SJCRH30 (cell line): ENCODE measurements at regions not wholly inside any gene's neighbourhood (a gene's known extent, or its start where the extent isn't known, plus 50 kb on each side); places are given as distances from the start of the nearest gene placed in this dataset.
A peak's percentile ranks its signal among the peaks of the same experiment; 100 is the strongest.

Experiments
- DNase-seq, 2 experiments: peaks; one replicate each; pipeline ENCODE4 v3.0.0-alpha.2; 2015 to 2020
- H3K27ac ChIP-seq: fragments of 250-450 bp; sonication (Bioruptor Pico); 2 replicates; pipeline ENCODE4 v1.5.1; 2020; ENCODE audit warnings: mild to moderate bottlenecking, moderate library complexity
- H3K27me3 ChIP-seq: fragments of 250-450 bp; sonication (Bioruptor Pico); 2 replicates; pipeline ENCODE4 v1.5.1; 2020; ENCODE audit warnings: mild to moderate bottlenecking, moderate library complexity
- H3K36me3 ChIP-seq: fragments of 250-450 bp; sonication (Bioruptor Pico); 2 replicates; pipeline ENCODE4 v1.5.1; 2020; ENCODE audit warnings: mild to moderate bottlenecking, moderate library complexity
- H3K4me1 ChIP-seq: fragments of 250-450 bp; sonication (Bioruptor Pico); 2 replicates; pipeline ENCODE4 v1.5.1; 2020; ENCODE audit warnings: mild to moderate bottlenecking, moderate library complexity
- H3K4me3 ChIP-seq: fragments of 250-450 bp; sonication (Bioruptor Pico); 2 replicates; pipeline ENCODE4 v1.5.1; 2020; ENCODE audit warnings: mild to moderate bottlenecking, moderate library complexity
- H3K9me3 ChIP-seq: fragments of 250-450 bp; sonication (Bioruptor Pico); replicated peaks from 2 replicates; pipeline ENCODE4 v1.5.1; 2020; ENCODE audit warnings: mild to moderate bottlenecking, moderate library complexity

DNA sequence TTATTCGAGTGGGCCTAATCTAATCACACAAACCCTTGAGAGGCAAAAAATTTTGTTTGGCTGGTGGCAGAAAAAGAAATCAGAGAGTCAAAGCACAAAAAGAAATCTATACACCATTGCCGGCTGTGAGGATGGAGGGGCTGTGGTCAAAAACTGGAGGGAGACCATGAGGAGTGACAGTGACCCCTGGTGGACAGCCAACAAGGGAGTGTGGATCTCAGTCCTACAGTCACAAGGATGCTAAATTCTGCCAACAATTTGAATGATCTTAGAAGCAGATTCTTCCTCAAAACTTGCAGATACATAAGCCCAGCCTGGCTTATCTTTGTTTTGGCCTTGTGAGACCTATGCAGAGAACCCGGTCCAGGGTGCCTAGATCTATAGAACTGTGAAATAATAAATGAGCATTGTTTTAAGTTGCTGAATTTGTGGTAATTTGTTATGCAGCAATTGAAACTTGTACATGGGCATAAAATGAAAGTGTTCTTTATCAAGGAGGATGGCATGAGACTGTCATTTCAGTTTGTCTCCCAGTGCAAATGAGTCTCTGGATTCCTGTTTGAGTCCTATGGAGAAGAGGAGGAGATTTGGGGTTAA lies 103.0 kb upstream of the ARHGEF26 start:
- H3K27ac ChIP-seq: no peak overlapping the region
- no peaks in the 10 kb centered on the region for H3K4me1 ChIP-seq
- H3K36me3 ChIP-seq: no peaks in the 10 kb centered on the region
- H3K27me3 ChIP-seq: no peaks in the 10 kb centered on the region
- H3K4me3 ChIP-seq: no peak overlapping the region
- DNase-seq: peak; percentile 57 to 79
- H3K9me3 ChIP-seq: no peaks in the 10 kb centered on the region

DNA sequence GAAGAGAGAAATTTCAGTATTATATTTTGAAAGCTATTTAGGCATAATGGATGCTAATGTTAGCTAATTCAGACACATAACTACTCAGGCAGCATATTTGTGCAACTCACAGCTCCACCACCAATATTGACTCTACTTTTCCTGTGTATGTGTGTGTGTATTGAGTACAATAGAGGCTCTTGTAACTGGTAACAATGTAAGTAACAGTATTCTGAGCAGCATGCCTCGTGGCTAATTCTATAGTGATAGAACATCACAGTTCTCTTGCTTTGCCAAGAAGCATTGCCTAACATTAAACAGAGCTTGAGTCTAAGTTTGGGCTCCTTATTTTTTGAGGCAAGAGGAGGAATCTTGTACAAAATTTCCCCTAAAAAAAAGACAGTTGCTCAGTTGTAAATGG lies 98.6 kb upstream of the ARHGEF26 start:
- DNase-seq: no peak
- H3K27me3 ChIP-seq: no peaks in the 10 kb centered on the region
- no peak overlapping the region for H3K4me3 ChIP-seq
- H3K27ac ChIP-seq: no peak overlapping the region
- H3K36me3 ChIP-seq: no peaks in the 10 kb centered on the region
- H3K4me1 ChIP-seq: no peaks in the 10 kb centered on the region
- no peaks in the 10 kb centered on the region for H3K9me3 ChIP-seq

DNA sequence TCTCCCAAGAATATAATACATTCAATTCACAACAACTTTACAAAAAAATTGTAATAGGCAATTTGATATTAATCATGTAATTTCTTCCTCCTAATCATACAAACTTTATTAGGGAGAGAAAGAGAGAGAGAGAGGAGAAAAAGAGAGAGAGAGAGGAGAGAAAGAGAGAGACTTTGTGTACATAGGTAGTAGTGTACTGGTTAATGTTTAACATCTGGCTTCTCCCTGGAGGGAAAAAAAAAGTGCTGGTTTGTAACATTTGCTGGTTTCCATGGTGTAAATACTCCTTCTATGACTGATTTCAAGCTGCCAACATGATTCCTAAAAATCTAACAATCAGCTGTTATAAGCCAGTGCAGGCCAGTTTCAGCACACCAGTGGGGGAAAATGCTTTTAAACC lies 98.0 kb upstream of the ARHGEF26 start:
- Histone ChIP-seq H3K4me3 (no peak overlapping the region), H3K27ac (no peak overlapping the region), H3K4me1 (no peaks in the 10 kb centered on the region), H3K9me3 (no peaks in the 10 kb centered on the region), H3K27me3 (no peaks in the 10 kb centered on the region), H3K36me3 (no peaks in the 10 kb centered on the region)
- DNase-seq: no peak

DNA sequence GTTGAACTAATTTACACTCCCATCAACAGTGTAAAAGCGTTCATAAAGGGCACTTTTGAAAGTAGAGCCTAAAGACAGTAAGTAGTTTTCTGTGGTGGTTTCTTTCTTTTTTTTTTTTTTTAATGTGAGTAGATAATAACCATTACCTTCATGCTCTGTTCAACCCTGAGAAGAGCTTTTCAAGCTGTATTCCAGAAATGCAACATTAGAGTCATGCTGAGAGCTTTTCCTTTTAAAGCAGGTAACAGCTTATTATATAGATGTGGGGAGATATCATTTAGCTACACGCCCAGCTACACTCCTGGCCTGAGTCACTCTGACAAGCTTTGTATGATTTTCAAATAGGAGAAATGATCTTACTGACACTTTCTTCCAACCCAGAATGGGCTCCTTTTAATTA lies 96.2 kb upstream of the ARHGEF26 start:
- Histone ChIP-seq H3K27me3 (no peaks in the 10 kb centered on the region), H3K27ac (no peak overlapping the region), H3K4me3 (no peak overlapping the region), H3K4me1 (no peaks in the 10 kb centered on the region), H3K9me3 (no peaks in the 10 kb centered on the region), H3K36me3 (no peaks in the 10 kb centered on the region)
- DNase-seq: no peak

GRCh38 chr3:154029926-154030325 lies 91.3 kb upstream of the ARHGEF26 start:
- H3K4me1 ChIP-seq: no peaks in the 10 kb centered on the region
- no peaks in the 10 kb centered on the region for H3K36me3 ChIP-seq
- no peak overlapping the region for H3K4me3 ChIP-seq
- DNase-seq: no peak
- no peaks in the 10 kb centered on the region for H3K9me3 ChIP-seq
- no peaks in the 10 kb centered on the region for H3K27me3 ChIP-seq
- H3K27ac ChIP-seq: no peak overlapping the region

- Histone ChIP-seq H3K27ac (no peak overlapping the region), H3K4me3 (no peak overlapping the region), H3K4me1 (no peaks in the 10 kb centered on the region), H3K36me3 (no peaks in the 10 kb centered on the region), H3K9me3 (no peaks in the 10 kb centered on the region), H3K27me3 (no peaks in the 10 kb centered on the region)
- DNase-seq: no peak
These were observed 86.3 kb upstream of the ARHGEF26 start for GRCh38 chr3:154034797-154035330.

GRCh38 chr3:154040283-154040682 lies 80.9 kb upstream of the ARHGEF26 start:
- peak in 1 of 2 experiments; percentile 34 for DNase-seq
- Histone ChIP-seq H3K27ac (no peak overlapping the region), H3K4me1 (no peaks in the 10 kb centered on the region), H3K4me3 (no peak overlapping the region), H3K9me3 (no peaks in the 10 kb centered on the region), H3K27me3 (no peaks in the 10 kb centered on the region), H3K36me3 (no peaks in the 10 kb centered on the region)

DNA sequence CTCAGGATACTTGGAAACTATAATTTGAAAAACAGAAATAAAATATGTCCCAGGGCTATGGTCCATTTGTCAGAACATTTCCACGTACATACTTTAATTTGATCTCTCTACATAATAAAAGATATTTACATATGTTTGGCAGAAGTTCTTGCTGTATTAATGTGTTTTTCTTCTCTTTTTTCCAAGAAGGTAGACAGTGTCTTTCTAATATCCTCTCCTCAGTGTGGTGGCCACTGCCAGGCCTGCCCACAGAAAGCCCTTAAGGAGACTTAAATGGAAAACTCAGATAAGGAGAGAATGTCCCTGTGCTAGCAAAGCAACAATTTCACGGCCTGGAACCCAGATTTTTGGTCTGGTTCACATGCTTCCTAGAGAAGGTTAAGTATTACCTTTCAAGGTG lies 76.5 kb upstream of the ARHGEF26 start:
- DNase-seq: no peak
- H3K27ac ChIP-seq: no peak overlapping the region
- H3K27me3 ChIP-seq: no peaks in the 10 kb centered on the region

GRCh38 chr3:154050216-154050615 lies 71.0 kb upstream of the ARHGEF26 start:
- DNase-seq: no peak
- H3K4me1 ChIP-seq: no peaks in the 10 kb centered on the region
- H3K9me3 ChIP-seq: no peaks in the 10 kb centered on the region
- H3K4me3 ChIP-seq: no peak overlapping the region
- no peaks in the 10 kb centered on the region for H3K27me3 ChIP-seq
- H3K27ac ChIP-seq: no peak overlapping the region
- H3K36me3 ChIP-seq: no peaks in the 10 kb centered on the region

More for the DNA sequence above, 76.5 kb upstream of the ARHGEF26 start:
- no peaks in the 10 kb centered on the region for H3K9me3 ChIP-seq
- H3K4me1 ChIP-seq: no peaks in the 10 kb centered on the region
- H3K36me3 ChIP-seq: no peaks in the 10 kb centered on the region
- H3K4me3 ChIP-seq: no peak overlapping the region

DNA sequence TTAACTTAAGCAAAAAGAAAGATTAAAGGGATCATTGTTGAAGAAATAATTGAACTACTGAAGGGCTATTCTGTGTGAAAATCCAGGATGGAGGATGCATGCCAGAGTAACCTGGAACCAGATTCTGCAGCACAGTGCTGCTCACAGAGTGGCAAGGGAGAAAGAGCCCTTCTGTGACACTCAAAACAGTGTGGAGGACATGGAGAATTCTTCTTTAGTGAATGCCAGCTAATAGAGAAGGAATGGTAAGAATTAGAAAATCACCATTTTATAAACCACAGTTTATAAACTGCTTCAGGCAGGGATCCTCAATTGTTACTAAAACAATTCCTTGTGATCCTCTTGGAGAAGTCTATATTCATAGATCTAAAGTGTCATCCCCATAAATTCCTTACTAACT lies 70.4 kb upstream of the ARHGEF26 start:
- Histone ChIP-seq H3K36me3 (no peaks in the 10 kb centered on the region), H3K4me1 (no peaks in the 10 kb centered on the region), H3K4me3 (no peak overlapping the region), H3K9me3 (no peaks in the 10 kb centered on the region), H3K27me3 (no peaks in the 10 kb centered on the region), H3K27ac (no peak overlapping the region)
- no peak for DNase-seq

- no peak overlapping the region for H3K27ac ChIP-seq
- no peaks in the 10 kb centered on the region for H3K36me3 ChIP-seq
- H3K27me3 ChIP-seq: no peaks in the 10 kb centered on the region
- DNase-seq: no peak
- H3K4me1 ChIP-seq: no peaks in the 10 kb centered on the region
- no peak overlapping the region for H3K4me3 ChIP-seq
- no peaks in the 10 kb centered on the region for H3K9me3 ChIP-seq
These were observed 61.4 kb upstream of the ARHGEF26 start for GRCh38 chr3:154059833-154060232.

- H3K27me3 ChIP-seq: no peaks in the 10 kb centered on the region
- no peaks in the 10 kb centered on the region for H3K4me1 ChIP-seq
- DNase-seq: no peak
- no peaks in the 10 kb centered on the region for H3K9me3 ChIP-seq
- no peak overlapping the region for H3K27ac ChIP-seq
- H3K36me3 ChIP-seq: no peaks in the 10 kb centered on the region
- no peak overlapping the region for H3K4me3 ChIP-seq
These were observed 60.8 kb upstream of the ARHGEF26 start for GRCh38 chr3:154060238-154061000.

DNA sequence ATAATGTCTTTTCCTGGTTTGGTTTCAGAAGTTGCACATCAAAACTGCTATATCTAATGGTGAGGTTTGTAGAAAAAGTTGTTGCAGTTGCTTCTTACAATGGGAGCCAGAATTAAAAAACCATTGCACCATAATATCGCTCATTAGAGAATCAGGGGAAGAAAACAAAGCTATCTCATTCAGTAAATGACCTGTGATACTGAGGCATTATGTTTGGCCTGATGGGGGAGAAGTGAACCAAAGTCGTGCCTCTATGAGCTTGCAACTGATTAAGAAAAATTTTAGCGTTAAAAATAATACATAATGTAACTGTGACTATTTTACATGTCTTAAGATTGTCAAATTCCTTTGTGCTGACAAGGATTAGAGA lies 60.2 kb upstream of the ARHGEF26 start:
- Histone ChIP-seq H3K9me3 (no peaks in the 10 kb centered on the region), H3K36me3 (no peaks in the 10 kb centered on the region), H3K4me1 (no peaks in the 10 kb centered on the region), H3K4me3 (no peak overlapping the region), H3K27ac (no peak overlapping the region), H3K27me3 (no peaks in the 10 kb centered on the region)
- no peak for DNase-seq

DNA sequence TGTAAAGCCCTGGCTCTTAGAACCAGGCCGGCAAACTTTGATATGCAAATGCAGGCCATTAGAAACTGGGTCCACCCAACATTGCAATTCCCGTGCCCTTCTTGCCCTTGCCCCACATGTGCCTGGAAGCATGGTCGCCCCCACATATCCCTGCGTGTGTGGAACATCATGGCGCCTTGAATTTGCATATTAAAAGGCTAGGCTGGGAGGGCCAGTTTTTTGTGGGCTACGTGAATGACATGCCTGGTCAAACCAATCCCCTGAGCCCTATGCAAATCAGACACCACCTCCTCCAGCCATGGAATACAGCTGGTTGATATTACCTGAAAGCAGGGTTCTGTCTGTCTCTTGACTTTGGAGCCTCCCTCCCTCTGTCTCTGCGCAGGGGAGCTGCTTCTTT lies 58.7 kb upstream of the ARHGEF26 start:
- H3K4me1 ChIP-seq: no peaks in the 10 kb centered on the region
- H3K9me3 ChIP-seq: no peaks in the 10 kb centered on the region
- no peak overlapping the region for H3K4me3 ChIP-seq
- no peak overlapping the region for H3K27ac ChIP-seq
- no peak for DNase-seq
- no peaks in the 10 kb centered on the region for H3K36me3 ChIP-seq
- H3K27me3 ChIP-seq: no peaks in the 10 kb centered on the region

- Histone ChIP-seq H3K9me3 (no peaks in the 10 kb centered on the region), H3K36me3 (no peaks in the 10 kb centered on the region), H3K4me3 (no peak overlapping the region), H3K27me3 (no peaks in the 10 kb centered on the region), H3K4me1 (no peaks in the 10 kb centered on the region), H3K27ac (no peak overlapping the region)
- DNase-seq: peak in 1 of 2 experiments; percentile 34
These were observed 50.0 kb upstream of the ARHGEF26 start for GRCh38 chr3:154071146-154071545.
